ENCODE measurements at regions not wholly inside any gene's neighbourhood (a gene's known extent, or its start where the extent isn't known, plus 50 kb on each side); places are given as distances from the start of the nearest gene placed in this dataset.

DNA sequence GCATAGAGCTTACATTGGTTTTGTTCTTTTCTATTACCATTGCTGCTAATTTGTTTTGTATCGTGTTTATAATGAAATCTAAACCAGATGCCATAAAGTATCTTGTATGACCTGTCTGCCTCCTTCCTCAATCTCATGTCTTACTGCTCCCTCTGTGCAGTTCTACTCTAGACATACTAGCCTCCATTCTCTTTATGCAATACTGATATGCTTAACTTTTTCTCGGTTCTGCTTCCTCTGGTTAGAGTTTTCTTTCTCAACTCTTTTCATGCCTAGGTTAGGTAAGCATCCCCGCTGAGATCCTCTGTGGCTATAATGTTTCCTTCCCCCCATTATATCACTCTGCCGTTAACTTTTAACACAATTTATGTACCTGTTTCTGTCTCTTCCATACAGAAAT lies 852.3 kb downstream of the TRHDE start:
- TF ChIP-seq, protein P1, sequence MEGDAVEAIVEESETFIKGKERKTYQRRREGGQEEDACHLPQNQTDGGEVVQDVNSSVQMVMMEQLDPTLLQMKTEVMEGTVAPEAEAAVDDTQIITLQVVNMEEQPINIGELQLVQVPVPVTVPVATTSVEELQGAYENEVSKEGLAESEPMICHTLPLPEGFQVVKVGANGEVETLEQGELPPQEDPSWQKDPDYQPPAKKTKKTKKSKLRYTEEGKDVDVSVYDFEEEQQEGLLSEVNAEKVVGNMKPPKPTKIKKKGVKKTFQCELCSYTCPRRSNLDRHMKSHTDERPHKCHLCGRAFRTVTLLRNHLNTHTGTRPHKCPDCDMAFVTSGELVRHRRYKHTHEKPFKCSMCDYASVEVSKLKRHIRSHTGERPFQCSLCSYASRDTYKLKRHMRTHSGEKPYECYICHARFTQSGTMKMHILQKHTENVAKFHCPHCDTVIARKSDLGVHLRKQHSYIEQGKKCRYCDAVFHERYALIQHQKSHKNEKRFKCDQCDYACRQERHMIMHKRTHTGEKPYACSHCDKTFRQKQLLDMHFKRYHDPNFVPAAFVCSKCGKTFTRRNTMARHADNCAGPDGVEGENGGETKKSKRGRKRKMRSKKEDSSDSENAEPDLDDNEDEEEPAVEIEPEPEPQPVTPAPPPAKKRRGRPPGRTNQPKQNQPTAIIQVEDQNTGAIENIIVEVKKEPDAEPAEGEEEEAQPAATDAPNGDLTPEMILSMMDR (conservative IDR thresholded peaks at IDR 0.05 in 1 of 2, IDR thresholded peaks at IDR 0.05 in 1 of 2; ENCODE audit: extremely low read depth in 1 of 2, insufficient read depth in 1 of 2, low read depth in 1 of 2, low read length in 2 of 2): no peak
- TF ChIP-seq EZH2 (IDR thresholded peaks at IDR 0.05; ENCODE audit: borderline replicate concordance, low read length): no peak
